ENCODE measurements at regions not wholly inside any gene's neighbourhood (a gene's known extent, or its start where the extent isn't known, plus 50 kb on each side); places are given as distances from the start of the nearest gene placed in this dataset.

GRCh38 chr2:37448342-37449120 lies 104.1 kb downstream of the QPCT start:
- DNase-seq (ENCODE audit: insufficient read length, low spot score, missing footprints), result peak; percentile 58
- H2AFZ ChIP-seq (ENCODE audit: low read length), result no peak overlapping the region
- peak overlapping the region; percentile 3 for H3K4me2 ChIP-seq (ENCODE audit: insufficient read depth, low read length)
- no peaks in the 10 kb centered on the region for H3K79me2 ChIP-seq (ENCODE audit: insufficient read depth, low read length)
- no peaks in the 10 kb centered on the region for H3K27me3 ChIP-seq (ENCODE audit: insufficient read depth, low read length)
- peaks cover 24% of the 10 kb centered on the region for H3K4me1 ChIP-seq (ENCODE audit: insufficient read depth, low read length)
- H3K4me3 ChIP-seq (ENCODE audit: insufficient read depth, low read length), result no peak overlapping the region
- no peaks in the 10 kb centered on the region for H3K36me3 ChIP-seq (ENCODE audit: insufficient read depth, low read length)
- H3K9me3 ChIP-seq (ENCODE audit: low read depth, low read length), result no peaks in the 10 kb centered on the region
- TF ChIP-seq, protein P1, sequence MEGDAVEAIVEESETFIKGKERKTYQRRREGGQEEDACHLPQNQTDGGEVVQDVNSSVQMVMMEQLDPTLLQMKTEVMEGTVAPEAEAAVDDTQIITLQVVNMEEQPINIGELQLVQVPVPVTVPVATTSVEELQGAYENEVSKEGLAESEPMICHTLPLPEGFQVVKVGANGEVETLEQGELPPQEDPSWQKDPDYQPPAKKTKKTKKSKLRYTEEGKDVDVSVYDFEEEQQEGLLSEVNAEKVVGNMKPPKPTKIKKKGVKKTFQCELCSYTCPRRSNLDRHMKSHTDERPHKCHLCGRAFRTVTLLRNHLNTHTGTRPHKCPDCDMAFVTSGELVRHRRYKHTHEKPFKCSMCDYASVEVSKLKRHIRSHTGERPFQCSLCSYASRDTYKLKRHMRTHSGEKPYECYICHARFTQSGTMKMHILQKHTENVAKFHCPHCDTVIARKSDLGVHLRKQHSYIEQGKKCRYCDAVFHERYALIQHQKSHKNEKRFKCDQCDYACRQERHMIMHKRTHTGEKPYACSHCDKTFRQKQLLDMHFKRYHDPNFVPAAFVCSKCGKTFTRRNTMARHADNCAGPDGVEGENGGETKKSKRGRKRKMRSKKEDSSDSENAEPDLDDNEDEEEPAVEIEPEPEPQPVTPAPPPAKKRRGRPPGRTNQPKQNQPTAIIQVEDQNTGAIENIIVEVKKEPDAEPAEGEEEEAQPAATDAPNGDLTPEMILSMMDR (IDR thresholded peaks at IDR 0.05; ENCODE audit: extremely low read depth, low read depth, low read length), result no peak
- H3K27ac ChIP-seq (ENCODE audit: low read depth, low read length), result peak overlapping the region; percentile 35
- H4K20me1 ChIP-seq (ENCODE audit: insufficient read depth, low read length), result no peaks in the 10 kb centered on the region

DNA sequence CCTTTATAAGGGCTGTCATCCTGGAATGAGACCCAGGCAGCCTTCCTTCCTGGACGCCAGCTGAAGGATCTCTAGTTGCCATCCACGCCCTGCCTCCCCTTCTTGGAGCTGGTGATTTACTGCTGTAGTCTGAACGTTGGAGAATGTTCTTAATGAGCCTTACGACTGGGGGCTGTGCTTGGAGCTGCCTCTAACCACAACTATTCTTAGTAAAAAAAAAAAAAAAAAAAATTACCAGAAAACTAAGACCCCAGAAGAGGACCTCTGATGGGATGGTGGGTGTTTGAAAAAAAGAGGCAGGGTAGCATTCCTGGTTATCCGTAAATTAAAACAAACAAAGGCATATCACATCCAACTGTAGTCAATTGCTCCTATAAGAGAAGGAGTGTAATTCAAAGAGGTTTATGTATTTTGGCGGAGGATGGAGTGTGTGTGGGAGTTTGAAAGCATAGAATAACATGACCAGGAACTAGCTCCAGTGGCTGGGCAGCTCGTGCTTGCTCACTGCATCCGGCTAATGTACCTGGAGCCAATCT lies 105.4 kb downstream of the QPCT start:
- peaks cover 27% of the 10 kb centered on the region for H3K4me1 ChIP-seq (ENCODE audit: insufficient read depth, low read length)
- no peak overlapping the region for H3K4me3 ChIP-seq (ENCODE audit: insufficient read depth, low read length)
- TF ChIP-seq, protein P1 (IDR thresholded peaks at IDR 0.05; ENCODE audit: extremely low read depth, low read depth, low read length), result no peak
- DNase-seq (ENCODE audit: insufficient read length, low spot score, missing footprints), result peak; percentile 79
- no peaks in the 10 kb centered on the region for H3K36me3 ChIP-seq (ENCODE audit: insufficient read depth, low read length)
- H3K79me2 ChIP-seq (ENCODE audit: insufficient read depth, low read length), result no peaks in the 10 kb centered on the region
- H3K9me3 ChIP-seq (ENCODE audit: low read depth, low read length), result no peaks in the 10 kb centered on the region
- no peaks in the 10 kb centered on the region for H4K20me1 ChIP-seq (ENCODE audit: insufficient read depth, low read length)
- no peak overlapping the region for H2AFZ ChIP-seq (ENCODE audit: low read length)
- H3K27me3 ChIP-seq (ENCODE audit: insufficient read depth, low read length), result no peaks in the 10 kb centered on the region
- peak overlapping the region; percentile 35 for H3K27ac ChIP-seq (ENCODE audit: low read depth, low read length)
- H3K4me2 ChIP-seq (ENCODE audit: insufficient read depth, low read length), result peak overlapping the region; percentile 68

DNA sequence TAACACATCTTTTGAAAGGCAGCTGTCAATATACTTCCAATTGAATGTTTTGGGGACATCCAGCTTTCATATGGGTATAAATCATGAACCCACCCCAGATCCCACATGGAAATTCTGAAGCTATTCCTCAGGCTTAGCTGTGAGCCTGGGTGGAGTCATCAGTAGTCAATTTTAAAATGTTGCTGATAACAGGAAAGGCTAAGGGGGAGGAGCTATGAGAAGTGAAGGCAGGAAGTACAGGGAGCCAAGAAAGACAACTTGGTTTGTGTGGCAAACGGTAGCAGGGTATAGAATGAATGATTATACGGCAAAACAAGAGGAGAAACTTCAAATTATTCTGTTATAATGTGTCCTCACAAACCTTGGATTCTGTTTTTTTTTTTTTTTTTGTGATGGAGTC lies 108.6 kb downstream of the QPCT start:
- no peaks in the 10 kb centered on the region for H4K20me1 ChIP-seq (ENCODE audit: insufficient read depth, low read length)
- no peak for DNase-seq (ENCODE audit: insufficient read length, low spot score, missing footprints)
- H3K4me2 ChIP-seq (ENCODE audit: insufficient read depth, low read length), result no peak overlapping the region
- no peak overlapping the region for H3K27ac ChIP-seq (ENCODE audit: low read depth, low read length)
- H2AFZ ChIP-seq (ENCODE audit: low read length), result no peak overlapping the region
- TF ChIP-seq, protein P1 (IDR thresholded peaks at IDR 0.05; ENCODE audit: extremely low read depth, low read depth, low read length), result no peak
- no peaks in the 10 kb centered on the region for H3K27me3 ChIP-seq (ENCODE audit: insufficient read depth, low read length)
- no peaks in the 10 kb centered on the region for H3K36me3 ChIP-seq (ENCODE audit: insufficient read depth, low read length)
- no peaks in the 10 kb centered on the region for H3K79me2 ChIP-seq (ENCODE audit: insufficient read depth, low read length)
- no peak overlapping the region for H3K4me3 ChIP-seq (ENCODE audit: insufficient read depth, low read length)
- peaks cover 55% of the 10 kb centered on the region for H3K4me1 ChIP-seq (ENCODE audit: insufficient read depth, low read length)
- H3K9me3 ChIP-seq (ENCODE audit: low read depth, low read length), result no peaks in the 10 kb centered on the region

Data from osteoblast (primary cell).